ENCODE measurements at regions not wholly inside any gene's neighbourhood (a gene's known extent, or its start where the extent isn't known, plus 50 kb on each side); places are given as distances from the start of the nearest gene placed in this dataset.

GRCh38 chrX:40168480-40169011 lies 70.8 kb upstream of the BCOR start:
- no peak for TF ChIP-seq CTCF (IDR thresholded peaks at IDR 0.05; ENCODE audit: borderline replicate concordance, extremely low read depth, low read length, poor library complexity, severe bottlenecking)
- no peak for TF ChIP-seq EZH2 (IDR thresholded peaks at IDR 0.05; ENCODE audit: borderline replicate concordance, low read depth, low read length, severe bottlenecking)
